ENCODE measurements at regions not wholly inside any gene's neighbourhood (a gene's known extent, or its start where the extent isn't known, plus 50 kb on each side); places are given as distances from the start of the nearest gene placed in this dataset.
"Not testable (repeated sequence)": the region's sequence is repeated elsewhere in the genome, so short reads cannot be mapped to it uniquely, and the experiment has no call there.

DNA sequence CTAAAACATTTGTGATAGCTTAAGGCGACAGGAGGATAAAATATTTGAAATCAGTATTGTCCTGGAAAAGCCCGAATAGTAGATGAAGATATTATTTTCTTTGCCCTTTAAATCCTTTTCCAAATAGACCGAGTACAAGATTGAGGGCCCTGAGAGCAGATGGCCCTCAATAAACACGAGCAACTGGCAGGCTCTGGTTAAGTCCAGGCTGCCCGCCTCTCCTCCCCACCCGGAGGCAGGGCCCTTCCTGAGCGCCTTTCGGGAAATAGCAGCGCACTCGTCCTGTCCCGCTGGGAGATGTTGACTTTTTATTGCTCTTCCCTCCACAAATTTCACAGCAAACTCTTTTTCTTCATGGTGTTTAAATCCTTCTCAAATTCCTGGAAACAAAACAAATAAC, 50.8 kb upstream of the MAX start:
- FAIRE-seq = no peak

DNA sequence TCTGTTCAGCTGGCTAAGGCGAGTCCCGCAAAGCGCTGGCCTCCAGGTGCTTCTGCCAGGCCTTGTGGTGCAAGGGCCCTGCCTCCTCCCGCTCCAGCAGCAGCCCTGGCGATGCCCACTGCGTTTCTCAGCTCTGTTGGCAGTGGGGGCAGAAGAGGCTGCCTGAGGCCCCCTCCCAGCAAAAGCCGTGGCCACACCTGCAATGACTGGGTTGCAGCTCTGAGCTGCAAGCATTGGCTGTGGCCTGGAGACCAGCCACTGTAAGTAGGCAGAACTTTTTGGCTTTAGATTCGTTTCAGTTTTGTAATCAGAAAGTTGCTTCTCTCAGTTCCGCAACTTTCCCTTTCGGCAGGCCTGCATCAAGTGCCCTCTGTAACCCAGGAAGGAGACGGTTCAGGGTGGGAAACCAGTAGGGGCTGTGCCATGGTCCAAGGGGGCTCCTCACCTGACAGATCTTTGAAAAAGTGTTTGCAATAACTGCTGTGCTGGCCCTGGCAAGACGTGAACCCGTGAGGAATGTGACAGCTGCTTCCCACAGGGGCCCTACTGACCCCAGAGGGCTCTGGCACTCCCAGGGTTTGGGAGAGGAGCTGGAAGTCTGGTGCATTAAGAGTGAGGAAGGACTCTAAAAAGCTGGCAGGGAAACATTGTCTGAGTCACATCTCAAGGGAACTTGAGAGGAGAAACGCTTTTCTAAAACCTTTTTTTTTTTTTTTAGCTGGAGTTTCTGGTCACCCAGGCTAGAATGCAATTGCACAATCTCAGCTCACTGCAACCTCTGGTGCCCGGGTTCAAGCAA, 54.5 kb upstream of the MAX start:
- FAIRE-seq = no peak

DNA sequence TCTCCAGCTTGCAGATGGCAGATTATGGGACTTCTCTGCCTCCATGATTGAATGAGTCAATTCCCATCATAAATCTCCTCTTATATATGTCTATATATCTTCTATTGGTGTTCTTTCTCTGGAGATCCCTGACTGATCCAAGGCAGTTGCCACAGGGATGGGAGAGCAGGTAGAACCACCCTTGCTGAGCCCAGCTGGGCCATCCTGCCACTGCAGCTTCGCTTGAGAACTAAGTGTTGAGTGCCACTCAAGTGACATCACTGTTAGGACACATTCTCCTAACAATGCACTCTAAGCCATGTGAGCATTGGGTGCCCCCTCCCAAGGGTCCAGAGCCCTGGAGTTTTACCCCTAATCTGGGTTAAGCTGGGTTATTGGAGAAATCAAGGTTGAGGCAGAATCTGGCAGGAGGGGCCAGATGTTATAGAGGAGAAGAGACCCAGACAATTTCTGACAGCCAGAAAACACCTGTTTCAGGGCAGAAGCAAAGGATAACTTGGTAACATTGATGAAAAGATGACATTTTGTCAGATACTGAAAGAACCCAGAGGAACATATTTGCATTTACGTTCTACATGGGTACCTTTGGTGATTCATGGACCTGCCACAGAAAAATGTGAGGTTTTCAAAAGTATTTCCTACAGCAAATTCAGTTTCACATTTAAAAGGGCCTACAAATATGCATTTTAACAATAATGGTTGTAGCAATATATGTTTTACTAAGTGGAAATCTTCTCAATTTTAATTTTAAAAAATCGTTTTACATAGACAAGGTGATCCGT, 57.2 kb upstream of the MAX start:
- FAIRE-seq = no peak

DNA sequence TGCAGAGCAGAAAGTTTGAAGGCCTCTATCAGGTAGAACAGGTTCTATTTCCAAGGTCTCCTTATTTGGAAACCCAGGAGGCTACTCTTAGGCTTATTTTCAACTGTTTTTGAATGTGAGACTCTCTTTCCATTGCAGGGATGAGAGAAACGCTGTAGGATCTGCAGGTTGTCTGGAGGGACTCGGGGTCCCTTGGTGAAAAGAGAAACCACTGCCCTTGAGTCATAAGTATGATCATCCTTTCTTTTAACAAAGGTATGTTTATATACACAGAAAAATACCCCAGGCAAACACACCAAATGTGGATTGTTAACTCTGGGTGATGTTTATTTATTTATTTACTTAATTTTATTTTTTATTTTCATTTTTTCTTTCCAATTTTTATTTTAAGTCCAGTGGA, 57.8 kb upstream of the MAX start:
- FAIRE-seq = no peak

DNA sequence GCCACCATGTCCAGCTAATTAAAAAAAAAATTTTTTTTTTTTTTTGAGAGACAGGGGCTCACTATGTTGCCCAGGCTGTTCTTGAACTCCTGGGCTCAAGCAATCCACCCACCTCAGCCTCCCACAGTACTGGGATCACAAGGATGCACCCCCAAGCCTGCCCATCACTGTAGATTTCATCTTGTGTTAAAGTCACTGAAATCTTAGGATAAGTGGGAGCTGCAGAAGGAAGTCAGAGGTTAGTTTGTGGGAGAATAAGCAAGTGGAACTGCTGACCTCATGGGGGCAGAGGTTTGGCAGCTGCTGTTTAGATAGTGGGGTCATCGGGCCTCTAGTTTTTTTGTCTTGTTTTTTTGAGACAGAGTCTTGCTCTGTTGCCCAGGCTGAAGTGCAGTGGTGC, 59.7 kb upstream of the MAX start:
- FAIRE-seq = no peak

DNA sequence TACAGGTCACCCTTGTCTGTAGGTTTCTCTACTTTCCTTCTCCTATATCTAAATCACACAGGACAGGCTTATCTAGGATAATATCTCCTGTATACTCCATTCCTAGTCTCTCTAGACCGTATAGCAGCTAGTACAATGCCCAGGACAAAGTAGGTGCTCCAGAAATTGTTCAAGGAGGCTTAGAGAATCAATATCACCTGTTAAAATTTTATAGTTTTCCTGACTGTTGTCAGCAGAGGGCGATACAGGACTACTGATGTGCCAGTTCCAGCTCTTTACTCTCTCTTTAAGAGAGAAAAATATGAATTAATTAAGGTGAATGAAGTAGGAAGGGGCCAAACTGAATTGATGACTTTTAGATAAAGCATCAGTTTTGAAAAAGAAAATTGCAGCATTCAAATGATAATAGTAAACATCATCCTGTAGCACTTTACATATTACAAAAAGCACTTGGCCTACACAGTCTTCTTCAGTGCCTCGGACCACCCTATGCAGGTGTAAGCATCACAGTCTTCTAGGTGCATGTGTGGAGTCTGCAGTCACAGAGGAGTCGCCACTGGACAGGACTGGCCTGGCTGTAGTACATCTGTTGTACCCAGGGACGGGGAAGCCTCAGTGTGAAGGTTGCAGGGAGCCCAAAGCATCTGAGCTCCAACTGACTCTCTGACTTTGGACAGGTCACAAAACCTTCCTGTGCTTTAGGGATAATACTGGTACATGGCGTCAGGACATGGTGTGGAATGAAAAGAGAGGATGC, 61.9 kb upstream of the MAX start:
- peak; percentile 42 for FAIRE-seq

DNA sequence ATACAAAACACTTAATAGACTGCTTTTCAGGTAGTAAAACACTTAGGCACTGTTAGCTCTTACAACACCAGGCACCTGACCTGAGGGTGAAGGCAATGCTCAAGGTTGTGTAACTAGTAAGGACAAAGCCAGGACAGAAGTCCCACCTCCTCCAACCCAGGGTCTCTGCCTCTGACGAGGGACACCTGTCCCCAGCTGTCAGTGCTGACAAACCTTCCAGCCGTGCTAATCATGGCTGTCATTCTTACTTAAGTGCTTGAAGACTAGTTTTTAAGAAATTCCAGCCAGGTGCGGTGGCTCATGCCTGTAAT, 62.5 kb upstream of the MAX start:
- no peak for FAIRE-seq

DNA sequence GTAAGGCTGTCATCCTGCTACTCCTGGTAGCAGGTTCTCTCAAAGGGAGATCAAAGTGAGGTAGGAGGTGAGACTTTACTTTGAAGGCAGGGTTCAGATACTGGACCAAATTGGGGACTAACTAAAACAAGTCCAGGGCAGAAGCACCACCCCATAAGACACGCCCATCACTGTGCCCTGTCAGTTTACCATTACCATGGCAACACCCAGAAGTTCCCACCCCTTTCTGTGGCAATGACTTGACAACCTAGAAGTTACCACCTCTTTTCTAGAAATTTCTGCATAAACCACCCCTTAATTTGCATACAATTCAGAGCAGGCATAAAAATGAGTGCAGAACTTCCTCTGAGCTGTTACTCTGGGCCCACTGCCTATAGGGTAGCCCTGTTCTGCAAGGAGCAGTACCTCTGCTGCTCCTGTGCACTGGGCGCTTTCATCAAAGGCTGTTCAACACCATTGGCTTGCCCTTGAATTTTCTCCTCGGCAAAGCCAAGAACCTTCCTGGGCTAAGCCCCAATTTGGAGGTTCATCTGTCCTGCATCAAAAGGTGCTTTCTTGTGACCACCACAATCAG, 64.8 kb upstream of the MAX start:
- FAIRE-seq = no peak

DNA sequence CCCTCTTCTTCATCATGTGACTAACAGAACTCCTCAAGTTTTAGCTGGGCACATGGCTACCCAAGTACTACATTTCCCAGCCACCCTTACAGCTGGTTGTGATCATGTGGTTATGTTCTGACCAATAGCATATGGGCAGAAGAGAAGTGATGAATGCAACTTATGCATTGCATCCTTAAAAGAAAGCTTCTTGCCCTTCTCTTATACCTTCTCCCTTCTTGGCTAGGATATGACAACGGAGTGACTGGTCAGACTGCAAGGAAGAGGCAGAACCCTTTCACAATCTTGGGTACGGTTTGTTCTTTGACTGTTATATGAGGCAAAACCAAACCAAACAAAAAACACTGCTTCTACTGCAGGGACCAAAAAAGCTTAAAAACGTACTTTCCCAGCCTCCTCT, 66.5 kb upstream of the MAX start:
- FAIRE-seq = no peak

DNA sequence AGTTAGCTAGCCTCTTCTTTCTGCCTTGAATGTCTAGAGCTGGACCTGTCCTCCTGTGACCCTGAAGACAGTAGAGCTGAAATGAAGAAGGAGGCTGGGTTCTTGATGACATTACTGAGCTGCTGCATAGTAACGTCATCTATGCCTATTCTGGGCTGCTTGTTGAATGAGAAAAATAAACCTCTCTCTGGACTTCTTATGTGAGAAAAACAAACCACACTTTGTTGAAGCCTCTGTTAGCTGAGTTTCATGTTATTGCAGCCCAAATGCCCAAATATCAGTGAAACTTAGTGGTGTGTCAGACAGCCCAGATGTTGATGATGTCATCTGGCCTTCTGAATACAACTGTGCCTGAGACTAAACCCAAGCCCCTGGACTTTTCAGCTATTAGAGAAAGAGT, 67.0 kb upstream of the MAX start:
- no peak for FAIRE-seq

DNA sequence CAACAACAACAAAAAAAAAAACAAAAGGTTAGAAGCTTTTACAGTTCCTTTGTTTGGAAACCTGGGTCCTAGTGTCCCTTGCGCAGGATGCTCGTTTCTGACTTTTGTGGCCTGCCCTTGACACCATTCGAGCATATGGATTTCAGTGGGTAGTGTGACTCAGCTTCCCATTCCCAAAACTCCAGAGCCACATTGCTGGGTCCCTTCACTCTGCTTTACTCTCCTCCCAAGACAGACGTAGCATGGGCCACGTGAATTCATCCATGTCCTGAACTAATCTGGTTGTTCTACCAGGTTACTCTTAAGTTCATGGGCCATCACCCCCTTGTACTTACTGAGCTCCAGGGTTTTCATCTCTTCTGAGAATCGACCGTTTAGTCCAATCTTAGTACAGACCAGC, 68.0 kb upstream of the MAX start:
- FAIRE-seq = no peak

DNA sequence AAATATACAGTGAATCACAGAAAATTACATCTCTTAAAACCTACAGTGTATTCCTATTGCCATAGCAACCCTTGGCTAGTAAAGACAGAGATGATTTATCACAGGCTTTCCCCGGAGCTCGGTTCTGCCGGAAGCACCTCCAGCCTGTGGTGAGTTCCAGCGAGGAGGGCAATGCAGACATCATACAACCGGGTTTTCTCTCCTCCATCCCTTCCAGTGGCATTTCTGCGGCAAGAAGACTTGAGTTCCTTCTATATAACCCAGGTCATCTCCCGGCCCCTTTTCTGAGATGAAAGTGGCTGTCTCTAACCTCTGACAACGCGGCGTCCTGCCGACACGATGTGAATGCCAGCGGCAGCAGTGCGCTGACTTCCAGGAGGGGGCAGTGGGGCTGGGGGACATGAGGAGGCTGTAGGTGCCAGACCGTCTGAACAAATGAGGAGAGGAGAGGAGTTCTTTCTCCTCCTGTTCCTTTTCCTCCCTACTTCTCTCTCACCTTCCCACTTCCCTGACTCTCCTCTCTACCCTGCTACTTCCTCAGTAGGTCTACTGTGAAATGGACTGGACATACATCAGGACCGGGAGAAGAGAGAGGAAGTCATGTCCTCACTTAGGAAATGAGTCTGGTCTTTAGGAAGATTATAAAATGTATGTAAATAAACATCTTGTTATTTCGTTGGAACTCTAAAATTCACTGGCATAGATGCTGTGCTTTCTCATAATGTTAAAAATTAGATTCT, 68.6 kb upstream of the MAX start:
- no peak for FAIRE-seq

DNA sequence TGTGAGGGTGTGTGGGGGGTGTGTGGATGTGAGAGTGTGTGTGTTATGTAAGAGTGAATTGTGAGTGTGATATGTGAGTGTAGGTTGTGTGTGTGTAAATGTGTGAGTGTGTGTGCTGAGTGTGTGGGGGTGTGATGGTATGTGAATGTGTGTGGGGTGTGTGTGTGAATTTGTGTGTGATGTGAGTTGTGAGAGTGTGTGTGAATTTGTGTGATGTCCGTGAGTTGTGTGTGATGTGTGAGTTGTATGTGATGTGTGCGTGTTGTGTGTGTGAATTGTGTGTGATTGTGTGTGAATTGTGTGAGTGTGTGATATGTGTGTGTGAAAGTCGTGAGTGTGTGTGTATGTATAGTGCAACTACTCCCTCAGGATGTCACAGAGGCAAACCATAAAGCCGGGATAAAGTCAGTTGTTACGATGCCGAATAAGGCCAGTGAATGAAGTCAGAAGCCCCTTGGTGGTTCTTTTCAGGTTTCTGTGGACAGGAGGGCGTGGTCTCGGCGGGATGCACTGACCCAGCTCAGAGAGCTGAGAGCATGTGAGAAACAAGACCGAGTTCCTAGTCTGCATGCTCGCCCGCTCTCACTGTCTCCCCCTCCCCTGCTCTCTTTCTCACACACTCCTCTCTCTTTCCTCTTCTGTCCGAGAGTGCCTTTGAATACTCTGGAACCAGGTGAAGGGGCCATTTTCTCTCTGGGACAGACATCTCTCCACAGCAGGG, 71.8 kb upstream of the MAX start:
- no peak for FAIRE-seq

DNA sequence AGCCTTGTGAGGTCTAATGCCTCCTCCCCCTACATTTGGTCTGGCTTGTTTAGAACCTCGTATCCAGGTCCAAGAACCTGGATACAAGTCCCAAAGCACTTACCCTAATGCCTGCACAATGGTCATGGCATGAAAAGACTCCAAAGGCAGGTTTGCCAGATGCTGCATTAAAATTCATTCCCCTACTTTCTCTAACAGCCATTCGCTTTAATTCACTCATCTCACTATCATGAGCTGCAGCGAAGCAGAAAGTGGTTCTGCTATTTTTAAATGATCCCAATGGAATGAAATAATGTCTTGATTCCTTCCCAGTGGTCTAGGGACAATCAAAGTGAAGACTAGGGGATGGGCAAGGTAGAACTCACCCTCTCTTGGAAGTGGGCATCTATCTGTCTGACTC, 72.5 kb upstream of the MAX start:
- FAIRE-seq = no peak

DNA sequence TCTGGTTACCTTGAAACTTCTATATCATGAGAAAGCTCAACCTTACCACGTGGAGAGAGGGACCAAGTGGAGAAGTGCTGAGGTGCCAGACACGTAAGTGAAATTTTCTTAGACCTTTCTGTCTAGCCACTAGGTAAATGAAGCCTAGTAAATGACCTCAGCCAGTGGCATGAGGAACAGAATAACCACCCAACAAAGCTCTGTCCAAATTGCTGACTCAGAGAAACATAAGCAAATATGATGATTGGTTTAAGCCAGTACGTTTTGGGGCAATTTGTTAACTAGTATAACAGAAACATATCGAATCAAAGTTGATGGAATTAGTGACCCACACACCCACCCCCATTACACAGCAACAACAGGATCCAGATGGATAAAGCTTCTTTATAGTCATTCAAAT, 75.2 kb upstream of the MAX start:
- no peak for FAIRE-seq

DNA sequence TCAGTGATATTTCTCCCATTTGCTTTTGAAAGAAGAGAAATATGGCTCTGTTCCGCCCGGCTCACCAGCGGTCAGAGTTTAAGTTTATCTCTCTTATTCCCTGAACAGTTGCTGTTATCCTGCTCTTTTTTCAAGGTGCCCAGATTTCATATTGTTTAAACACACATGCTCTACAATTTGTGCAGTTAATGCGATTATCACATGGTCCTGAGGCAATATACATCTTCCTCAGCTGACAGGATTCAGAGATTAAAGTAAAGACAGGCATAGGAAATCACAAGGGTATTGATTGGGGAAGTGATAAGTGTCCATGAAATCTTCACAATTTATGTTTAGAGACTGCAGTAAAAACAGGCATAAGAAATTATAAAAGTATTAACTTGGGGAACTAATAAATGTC, 76.9 kb upstream of the MAX start:
- not testable (repeated sequence) for FAIRE-seq

DNA sequence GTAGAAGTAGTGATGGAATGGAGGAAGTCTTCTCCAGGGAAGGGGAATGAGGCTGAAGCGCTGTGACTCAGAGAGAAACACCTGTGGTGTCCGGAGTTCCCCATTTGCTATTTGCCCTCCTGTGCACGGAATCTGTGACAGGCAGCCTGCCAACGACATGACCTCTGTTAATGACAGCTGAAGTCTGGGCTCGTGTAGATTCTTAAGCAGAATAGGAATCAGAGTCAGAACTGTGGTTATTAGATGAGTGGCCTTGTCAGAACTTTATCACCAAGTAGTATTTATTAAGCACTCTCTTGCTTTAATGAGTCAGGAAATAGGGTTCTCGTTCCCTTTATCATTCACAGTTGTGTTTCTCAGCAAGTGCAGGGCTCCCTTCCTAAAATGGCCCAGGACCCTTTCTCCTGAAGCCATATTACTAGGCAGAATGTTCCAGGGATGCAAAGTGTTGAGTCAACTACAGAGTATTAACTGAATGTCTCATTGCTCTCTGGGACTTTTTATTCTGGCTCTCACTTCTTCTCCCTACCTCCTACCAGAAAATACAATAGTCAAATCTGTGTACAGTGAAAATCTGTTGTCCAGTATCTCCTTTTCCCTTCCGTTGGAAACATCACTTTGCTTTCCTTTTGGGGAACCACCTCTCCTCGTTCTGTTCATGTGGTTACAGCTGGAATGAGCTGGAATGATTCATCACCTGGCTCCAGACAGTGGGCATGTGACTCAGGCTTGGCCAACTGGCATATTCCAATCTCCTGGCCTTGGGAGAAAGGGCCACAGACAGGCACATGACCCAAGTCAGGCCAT, 77.8 kb upstream of the MAX start:
- no peak for FAIRE-seq

DNA sequence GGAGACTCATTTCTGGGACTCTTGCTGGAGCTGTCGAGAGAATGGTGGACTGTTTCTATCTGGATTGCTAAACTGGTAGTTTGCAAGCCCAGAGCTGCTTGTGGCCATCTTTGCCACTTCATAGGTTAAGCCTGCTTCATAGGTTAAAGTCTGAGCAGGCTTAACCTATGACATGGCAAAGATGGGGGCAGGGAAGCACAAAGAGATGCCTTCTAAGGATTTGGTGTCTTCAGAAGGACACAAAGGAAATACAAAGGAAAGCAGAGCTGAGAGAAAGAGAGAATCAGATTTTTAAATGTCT, 78.4 kb upstream of the MAX start:
- FAIRE-seq = no peak

DNA sequence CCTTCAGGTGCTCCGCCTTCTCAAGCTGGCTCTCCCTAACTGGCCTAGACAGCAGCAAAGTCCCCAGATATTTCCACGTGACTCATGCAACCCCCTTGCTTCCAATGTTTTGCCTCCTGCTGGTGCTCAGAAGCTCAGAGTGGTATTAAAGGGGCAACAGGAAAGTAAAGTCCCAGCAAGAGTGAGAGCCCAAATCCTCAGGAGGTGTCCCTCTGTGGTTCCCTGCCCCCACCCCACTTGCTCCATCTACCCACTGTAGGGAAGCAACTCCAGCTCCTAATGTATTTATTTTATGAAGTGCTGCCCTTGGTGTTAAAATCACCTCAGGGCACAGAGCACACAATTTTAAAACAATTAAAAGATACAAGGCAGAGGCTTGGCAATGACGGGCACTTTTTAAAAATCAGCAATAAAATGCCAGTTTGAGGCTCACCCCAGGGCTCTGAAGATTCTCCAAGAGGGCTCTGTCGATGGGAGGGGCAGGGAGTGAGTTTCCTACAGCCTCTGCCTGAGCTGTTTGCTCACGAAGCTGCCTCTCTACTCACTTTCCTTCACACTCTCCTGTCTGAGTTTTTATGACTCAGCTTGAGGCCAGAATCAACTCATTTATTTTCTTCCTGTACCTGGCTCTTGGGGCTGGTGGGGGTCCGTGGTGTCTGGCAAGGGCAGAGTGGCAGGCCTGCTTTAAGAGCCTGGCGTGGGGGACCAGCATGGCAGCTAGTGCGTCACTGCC, 81.9 kb upstream of the MAX start:
- FAIRE-seq = no peak

DNA sequence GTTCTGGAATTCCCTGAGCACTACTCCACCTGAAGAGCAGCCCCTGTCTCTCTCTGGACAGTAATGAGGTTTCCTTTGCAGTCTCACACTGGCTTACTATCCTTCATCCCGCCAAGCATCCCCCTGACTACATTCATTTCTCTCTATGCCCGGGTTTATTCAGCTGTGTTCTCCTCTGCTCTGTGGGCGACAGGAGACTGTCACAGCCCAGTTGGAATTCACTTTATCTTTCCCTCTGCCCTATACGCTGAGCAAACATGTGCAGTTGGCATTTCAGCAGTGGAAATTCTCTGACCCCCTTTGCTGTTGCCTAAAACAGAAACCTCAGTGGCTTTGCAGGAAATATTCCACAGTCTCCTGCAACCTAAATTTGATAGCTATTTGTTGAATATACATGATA, 83.5 kb upstream of the MAX start:
- FAIRE-seq = no peak

DNA sequence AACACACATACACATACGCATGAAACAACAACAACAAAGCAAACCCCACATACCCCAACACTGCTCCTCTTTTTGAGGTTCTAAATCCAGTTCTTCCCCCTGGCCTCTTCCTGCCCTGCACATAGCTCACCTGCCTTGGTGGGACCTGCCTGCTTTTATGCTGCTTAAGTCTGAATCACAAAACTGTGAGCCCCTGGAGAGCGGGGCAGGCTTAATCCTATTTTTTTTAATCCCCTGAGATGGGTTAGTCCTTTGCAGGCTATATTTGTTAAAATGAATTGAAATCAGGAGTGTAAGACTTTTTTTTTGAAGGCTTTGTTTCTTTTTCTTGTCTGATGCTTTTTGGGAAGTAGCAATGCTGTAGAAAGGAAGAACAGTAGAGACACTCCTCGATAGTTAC, 84.6 kb upstream of the MAX start:
- FAIRE-seq = no peak

Measured in G401.6 (cell line).